ACC112 (cell line): ENCODE measurements at regions not wholly inside any gene's neighbourhood (a gene's known extent, or its start where the extent isn't known, plus 50 kb on each side); places are given as distances from the start of the nearest gene placed in this dataset.
"Not testable (repeated sequence)": the region's sequence is repeated elsewhere in the genome, so short reads cannot be mapped to it uniquely, and the experiment has no call there.

Source experiments
- H2AFZ ChIP-seq: fragments of 200-600 bp; sonication (generic); one replicate; pipeline ENCODE4 v1.6.0; 2017; ENCODE audit warnings: antibody characterized with exemption, low read length; ENCODE audit not compliant: unreplicated experiment
- H3K27ac ChIP-seq: fragments of 200-600 bp; sonication (generic); 2 replicates; pipeline ENCODE4 v1.5.1; 2014; ENCODE audit warnings: low read depth, mild to moderate bottlenecking, antibody characterized with exemption, low read length, moderate library complexity
- H3K27me3 ChIP-seq: fragments of 200-600 bp; sonication (generic); 2 replicates; pipeline ENCODE4 v1.6.1; 2014; ENCODE audit warnings: mild to moderate bottlenecking, antibody characterized with exemption, low read length, moderate library complexity, mixed read lengths; ENCODE audit not compliant: insufficient read depth
- H3K36me3 ChIP-seq: fragments of 200-600 bp; sonication (generic); 2 replicates; pipeline ENCODE4 v1.6.1; 2016; ENCODE audit warnings: mild to moderate bottlenecking, antibody characterized with exemption, low read length, moderate library complexity, mixed read lengths; ENCODE audit not compliant: insufficient read depth
- H3K4me1 ChIP-seq: fragments of 200-600 bp; sonication (generic); one replicate; pipeline ENCODE4 v1.6.1; 2016; ENCODE audit warnings: low read length, mixed read lengths; ENCODE audit not compliant: insufficient read depth, unreplicated experiment, control insufficient read depth
- H3K4me3 ChIP-seq: fragments of 200-600 bp; sonication (generic); 2 replicates; pipeline ENCODE4 v1.5.1; 2014; ENCODE audit warnings: mild to moderate bottlenecking, low read depth, low read length
- H3K79me2 ChIP-seq: fragments of 200-600 bp; sonication (generic); one replicate; pipeline ENCODE4 v1.6.0; 2016; ENCODE audit warnings: low read length; ENCODE audit not compliant: control insufficient read depth, unreplicated experiment, insufficient read depth

- not testable (repeated sequence) for H3K36me3 ChIP-seq, H2AFZ ChIP-seq, H3K79me2 ChIP-seq, H3K4me1 ChIP-seq, H3K27me3 ChIP-seq, H3K4me3 ChIP-seq, H3K27ac ChIP-seq
Measured at GRCh38 chr3:75425379-75425778, 238.7 kb upstream of the FRG2C start.

GRCh38 chr3:75427486-75427885, 236.6 kb upstream of the FRG2C start:
- H3K79me2 ChIP-seq, H3K36me3 ChIP-seq, H2AFZ ChIP-seq, H3K27me3 ChIP-seq, H3K27ac ChIP-seq, H3K4me3 ChIP-seq: not testable (repeated sequence)
- peaks cover 11% of the 10 kb centered on the region for H3K4me1 ChIP-seq

GRCh38 chr3:75427906-75428305, 236.2 kb upstream of the FRG2C start:
- H3K79me2 ChIP-seq, H3K36me3 ChIP-seq, H2AFZ ChIP-seq, H3K4me3 ChIP-seq, H3K27ac ChIP-seq, H3K27me3 ChIP-seq: not testable (repeated sequence)
- peaks cover 12% of the 10 kb centered on the region for H3K4me1 ChIP-seq

- not testable (repeated sequence) for H3K36me3 ChIP-seq, H3K4me3 ChIP-seq, H3K79me2 ChIP-seq, H3K27ac ChIP-seq, H3K27me3 ChIP-seq, H2AFZ ChIP-seq
- peaks cover 22% of the 10 kb centered on the region for H3K4me1 ChIP-seq
Measured at GRCh38 chr3:75429561-75430220, 234.4 kb upstream of the FRG2C start.

GRCh38 chr3:75430406-75430805, 233.7 kb upstream of the FRG2C start:
- H3K27me3 ChIP-seq, H3K79me2 ChIP-seq, H3K4me3 ChIP-seq, H3K27ac ChIP-seq, H3K36me3 ChIP-seq, H2AFZ ChIP-seq: not testable (repeated sequence)
- H3K4me1 ChIP-seq: peaks cover 22% of the 10 kb centered on the region

- not testable (repeated sequence) for H3K36me3 ChIP-seq, H3K4me3 ChIP-seq, H2AFZ ChIP-seq, H3K27me3 ChIP-seq, H3K79me2 ChIP-seq, H3K27ac ChIP-seq
- peaks cover 23% of the 10 kb centered on the region for H3K4me1 ChIP-seq
Measured at GRCh38 chr3:75431120-75431519, 233.0 kb upstream of the FRG2C start.

- not testable (repeated sequence) for H3K36me3 ChIP-seq, H3K4me3 ChIP-seq, H2AFZ ChIP-seq, H3K27me3 ChIP-seq, H3K79me2 ChIP-seq
- Histone ChIP-seq H3K4me1 (peaks cover 25% of the 10 kb centered on the region), H3K27ac (peak overlapping the region; percentile 58)
Measured at GRCh38 chr3:75432466-75432865, 231.7 kb upstream of the FRG2C start.

- H3K36me3 ChIP-seq, H3K27me3 ChIP-seq, H2AFZ ChIP-seq, H3K79me2 ChIP-seq: not testable (repeated sequence)
- H3K4me3 ChIP-seq: peak overlapping the region; percentile 80
- H3K27ac ChIP-seq: peak overlapping the region; percentile 94
- peaks cover 25% of the 10 kb centered on the region for H3K4me1 ChIP-seq
Measured at GRCh38 chr3:75432885-75433284, 231.2 kb upstream of the FRG2C start.

- not testable (repeated sequence) for H3K27me3 ChIP-seq, H3K79me2 ChIP-seq, H2AFZ ChIP-seq, H3K36me3 ChIP-seq
- Histone ChIP-seq H3K4me3 (peak overlapping the region; percentile 80), H3K4me1 (peaks cover 25% of the 10 kb centered on the region), H3K27ac (peak overlapping the region; percentile 94)
Measured at GRCh38 chr3:75433295-75433694, 230.8 kb upstream of the FRG2C start.

- not testable (repeated sequence) for H3K36me3 ChIP-seq, H3K79me2 ChIP-seq, H3K27me3 ChIP-seq, H2AFZ ChIP-seq
- peak overlapping the region; percentile 94 for H3K27ac ChIP-seq
- H3K4me1 ChIP-seq: peaks cover 19% of the 10 kb centered on the region
- H3K4me3 ChIP-seq: peak overlapping the region; percentile 80
Measured at GRCh38 chr3:75434276-75434912, 229.7 kb upstream of the FRG2C start.

GRCh38 chr3:75434913-75435793, 229.0 kb upstream of the FRG2C start:
- Histone ChIP-seq H3K27ac (peak overlapping the region; percentile 94), H3K4me1 (peaks cover 18% of the 10 kb centered on the region), H3K4me3 (peak overlapping the region; percentile 80)
- not testable (repeated sequence) for H3K36me3 ChIP-seq, H3K27me3 ChIP-seq, H3K79me2 ChIP-seq, H2AFZ ChIP-seq
